ENCODE measurements at regions not wholly inside any gene's neighbourhood (a gene's known extent, or its start where the extent isn't known, plus 50 kb on each side); places are given as distances from the start of the nearest gene placed in this dataset.

DNA sequence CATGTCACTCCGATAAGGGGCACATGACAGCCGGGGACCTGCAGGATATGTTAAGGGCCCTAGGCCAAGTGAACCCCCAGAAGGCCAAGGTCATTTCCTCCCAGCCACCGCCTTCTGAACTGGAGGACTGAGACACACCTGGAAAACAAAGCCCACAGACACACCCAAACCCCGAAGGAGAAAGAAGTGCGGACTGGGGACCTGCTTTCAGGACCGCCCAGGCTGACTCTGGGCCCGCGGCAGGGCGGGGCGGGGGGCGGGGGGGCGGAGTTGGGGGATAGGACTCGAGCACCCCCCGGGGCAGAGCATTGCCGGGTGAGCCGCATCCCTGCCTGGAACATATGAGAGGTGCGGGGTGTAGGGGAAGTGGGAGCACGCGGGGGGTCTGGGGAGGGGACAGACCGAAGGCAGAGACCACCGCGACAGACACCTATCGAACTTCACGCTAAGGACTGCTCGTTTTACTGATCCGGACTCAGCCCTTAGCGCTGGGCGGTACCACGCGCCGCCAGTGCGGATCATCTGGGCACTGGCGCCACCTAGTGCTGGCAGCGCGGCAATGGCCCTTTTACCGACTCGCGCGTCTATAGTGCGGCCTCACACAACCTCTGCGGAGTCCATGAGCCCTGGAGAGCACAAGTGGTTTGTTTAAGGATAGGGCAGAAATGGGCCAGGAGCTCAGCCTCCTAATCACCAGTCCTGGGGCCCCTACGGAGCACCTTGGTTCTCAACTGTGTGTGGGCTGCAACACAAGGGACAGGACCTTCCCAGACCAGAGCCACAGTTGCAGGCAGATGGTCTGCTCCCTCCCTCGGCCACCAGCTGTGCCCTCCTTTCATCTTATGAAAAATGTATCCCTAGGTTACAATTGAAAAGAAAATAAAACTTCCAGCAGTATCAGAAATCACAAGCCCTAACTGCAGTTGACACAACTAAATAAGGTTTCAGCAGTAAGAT lies 157.6 kb downstream of the HERPUD2 start:
- DNase-seq (ENCODE audit: low read depth) = peak; percentile 81
- H3K4me3 ChIP-seq (ENCODE audit: low read depth, low read length) = peak overlapping the region; percentile 52
- TF ChIP-seq, protein P1, sequence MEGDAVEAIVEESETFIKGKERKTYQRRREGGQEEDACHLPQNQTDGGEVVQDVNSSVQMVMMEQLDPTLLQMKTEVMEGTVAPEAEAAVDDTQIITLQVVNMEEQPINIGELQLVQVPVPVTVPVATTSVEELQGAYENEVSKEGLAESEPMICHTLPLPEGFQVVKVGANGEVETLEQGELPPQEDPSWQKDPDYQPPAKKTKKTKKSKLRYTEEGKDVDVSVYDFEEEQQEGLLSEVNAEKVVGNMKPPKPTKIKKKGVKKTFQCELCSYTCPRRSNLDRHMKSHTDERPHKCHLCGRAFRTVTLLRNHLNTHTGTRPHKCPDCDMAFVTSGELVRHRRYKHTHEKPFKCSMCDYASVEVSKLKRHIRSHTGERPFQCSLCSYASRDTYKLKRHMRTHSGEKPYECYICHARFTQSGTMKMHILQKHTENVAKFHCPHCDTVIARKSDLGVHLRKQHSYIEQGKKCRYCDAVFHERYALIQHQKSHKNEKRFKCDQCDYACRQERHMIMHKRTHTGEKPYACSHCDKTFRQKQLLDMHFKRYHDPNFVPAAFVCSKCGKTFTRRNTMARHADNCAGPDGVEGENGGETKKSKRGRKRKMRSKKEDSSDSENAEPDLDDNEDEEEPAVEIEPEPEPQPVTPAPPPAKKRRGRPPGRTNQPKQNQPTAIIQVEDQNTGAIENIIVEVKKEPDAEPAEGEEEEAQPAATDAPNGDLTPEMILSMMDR (conservative IDR thresholded peaks at IDR 0.05; ENCODE audit: low read depth, low read length) = peak; percentile 95

DNA sequence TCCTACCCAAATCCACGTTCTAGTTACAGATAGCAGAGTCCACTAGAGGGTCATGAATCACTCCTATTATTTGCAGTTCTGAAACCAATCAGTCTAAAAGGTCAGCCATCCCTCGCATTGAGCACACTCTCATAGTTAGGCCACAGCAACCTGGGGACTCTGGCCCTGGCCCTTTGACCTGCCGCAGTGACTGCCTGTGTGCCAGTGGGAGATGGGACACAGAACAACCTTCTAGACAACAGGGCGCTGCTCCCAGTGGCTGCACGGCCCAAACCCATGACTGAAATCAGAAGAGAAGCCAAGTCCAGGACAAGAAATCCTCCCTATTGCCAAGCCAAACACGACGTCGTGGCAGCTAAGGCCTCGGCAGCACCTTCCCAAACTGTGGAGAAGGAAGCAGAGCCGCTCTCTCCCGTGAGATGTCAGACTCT lies 158.5 kb downstream of the HERPUD2 start:
- DNase-seq (ENCODE audit: low read depth) = no peak
- TF ChIP-seq, protein P1 (conservative IDR thresholded peaks at IDR 0.05; ENCODE audit: low read depth, low read length) = no peak
- no peak overlapping the region for H3K4me3 ChIP-seq (ENCODE audit: low read depth, low read length)

DNA sequence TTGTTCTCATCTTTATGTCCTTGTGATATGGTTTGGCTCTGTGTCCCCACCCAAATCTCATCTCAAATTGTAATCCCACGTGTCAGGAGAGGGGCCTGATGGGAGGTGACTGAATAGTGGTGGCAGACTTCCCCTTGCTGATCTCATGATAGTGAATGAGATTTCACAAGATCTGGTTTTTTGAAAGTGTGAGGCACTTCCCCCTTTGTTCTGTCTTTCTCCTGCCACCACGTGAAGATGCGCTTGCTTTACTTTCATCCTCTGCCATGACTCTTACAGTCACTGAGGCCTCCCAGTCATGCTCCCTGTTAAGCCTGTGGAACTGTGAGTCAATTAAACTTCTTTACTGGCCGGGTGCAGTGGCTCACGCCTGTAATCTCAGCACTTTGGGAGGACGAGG lies 161.0 kb downstream of the HERPUD2 start:
- DNase-seq (ENCODE audit: low read depth) = no peak
- TF ChIP-seq, protein P1 (conservative IDR thresholded peaks at IDR 0.05; ENCODE audit: low read depth, low read length) = no peak
- no peak overlapping the region for H3K4me3 ChIP-seq (ENCODE audit: low read depth, low read length)

DNA sequence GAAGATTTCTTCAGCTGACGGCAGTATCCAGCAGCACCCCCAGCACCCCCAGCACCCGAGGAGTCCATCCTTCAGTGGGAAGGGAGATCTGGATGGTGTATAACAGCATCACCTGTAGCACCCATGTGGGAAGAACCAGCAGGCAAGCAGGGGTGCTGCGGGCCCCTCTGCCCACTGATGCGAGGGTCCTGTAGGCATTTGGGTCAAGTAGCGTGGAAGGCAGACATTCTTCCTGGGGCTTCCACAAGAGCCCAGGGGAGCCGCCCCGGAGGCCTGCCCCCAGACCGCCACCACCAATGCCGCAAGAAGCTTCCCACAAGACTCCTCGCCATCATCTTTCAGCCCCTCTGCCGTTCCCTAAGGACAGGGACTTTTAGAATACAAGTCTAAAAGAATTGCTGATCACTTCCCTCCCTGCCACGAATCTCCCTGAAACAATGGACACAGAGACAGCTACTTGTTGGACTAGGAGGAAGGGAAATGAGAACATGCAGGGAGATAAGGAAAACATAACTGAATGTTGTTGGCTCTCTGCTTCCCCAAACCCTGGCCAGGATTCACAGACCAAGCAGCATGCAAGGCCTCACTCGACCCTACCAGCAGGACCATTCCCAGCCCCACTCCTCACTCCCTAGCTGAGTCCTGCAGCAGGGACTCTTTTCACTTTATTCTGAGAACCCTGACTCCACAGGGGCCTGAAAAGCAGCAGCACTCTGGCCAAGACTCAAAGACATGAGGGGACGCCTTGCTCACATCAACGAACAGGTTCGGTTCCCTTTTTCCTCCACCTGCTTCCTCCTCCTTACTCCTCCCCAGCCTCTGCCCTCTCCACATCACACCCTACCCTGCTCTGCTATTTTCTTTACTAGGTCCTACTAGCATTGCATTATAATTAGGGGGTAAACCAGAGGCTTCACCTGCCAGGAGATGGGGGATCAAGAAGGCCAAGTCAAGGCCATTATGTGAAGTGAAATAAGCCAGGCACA lies 164.5 kb downstream of the HERPUD2 start:
- TF ChIP-seq, protein P1 (conservative IDR thresholded peaks at IDR 0.05; ENCODE audit: low read depth, low read length) = no peak
- H3K4me3 ChIP-seq (ENCODE audit: low read depth, low read length) = no peak overlapping the region
- no peak for DNase-seq (ENCODE audit: low read depth)

DNA sequence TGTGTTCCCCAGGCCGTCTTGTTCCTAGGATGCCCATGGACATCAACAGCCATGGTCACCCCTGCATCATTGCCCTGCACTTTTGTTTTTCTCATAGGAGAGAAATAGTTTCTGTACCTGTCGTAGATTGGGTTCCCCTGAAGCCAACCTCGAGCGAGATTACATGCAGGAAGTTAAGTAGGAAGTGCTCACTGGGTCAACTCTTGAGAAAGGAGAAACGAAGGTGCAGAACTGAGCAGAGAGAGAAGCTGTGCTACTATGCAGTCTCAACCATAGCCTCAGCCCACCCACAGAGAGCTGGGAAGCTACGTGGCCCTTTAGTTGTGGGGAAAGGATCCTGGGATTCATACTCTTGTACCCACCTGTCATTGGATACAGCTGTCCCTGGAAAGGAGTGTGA lies 165.2 kb downstream of the HERPUD2 start:
- TF ChIP-seq, protein P1 (conservative IDR thresholded peaks at IDR 0.05; ENCODE audit: low read depth, low read length) = no peak
- H3K4me3 ChIP-seq (ENCODE audit: low read depth, low read length) = no peak overlapping the region
- DNase-seq (ENCODE audit: low read depth) = no peak

DNA sequence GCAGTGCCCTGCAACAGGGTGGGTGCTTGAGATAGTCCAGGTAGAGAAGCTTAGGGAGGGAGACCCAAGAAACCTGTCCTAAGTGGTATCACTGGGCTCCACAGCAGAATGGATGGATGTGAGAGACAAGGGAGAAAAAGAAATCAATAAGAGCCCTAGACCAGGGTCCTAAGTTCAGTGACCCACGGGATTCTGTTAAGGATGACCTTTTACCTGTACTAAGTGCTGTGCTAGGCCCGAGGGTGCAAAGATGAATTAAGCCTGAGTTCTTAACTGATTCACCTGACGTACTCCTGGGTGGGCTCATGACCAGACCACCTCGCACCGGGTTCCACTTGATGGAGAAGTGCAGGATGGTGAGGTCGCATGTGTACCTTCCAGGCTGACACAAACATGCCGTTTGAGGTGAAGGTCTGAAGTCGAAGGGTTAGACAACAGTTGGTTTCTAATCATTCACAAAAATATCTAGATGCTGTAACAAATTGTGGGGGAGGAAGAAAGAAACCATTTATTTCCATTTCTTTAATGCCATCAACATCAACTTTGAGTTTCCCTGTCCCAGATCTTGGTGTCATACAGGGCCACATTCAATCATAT lies 166.5 kb downstream of the HERPUD2 start:
- no peak for DNase-seq (ENCODE audit: low read depth)
- H3K4me3 ChIP-seq (ENCODE audit: low read depth, low read length) = no peak overlapping the region
- TF ChIP-seq, protein P1 (conservative IDR thresholded peaks at IDR 0.05; ENCODE audit: low read depth, low read length) = no peak
